ENCODE measurements at regions not wholly inside any gene's neighbourhood (a gene's known extent, or its start where the extent isn't known, plus 50 kb on each side); places are given as distances from the start of the nearest gene placed in this dataset.

DNA sequence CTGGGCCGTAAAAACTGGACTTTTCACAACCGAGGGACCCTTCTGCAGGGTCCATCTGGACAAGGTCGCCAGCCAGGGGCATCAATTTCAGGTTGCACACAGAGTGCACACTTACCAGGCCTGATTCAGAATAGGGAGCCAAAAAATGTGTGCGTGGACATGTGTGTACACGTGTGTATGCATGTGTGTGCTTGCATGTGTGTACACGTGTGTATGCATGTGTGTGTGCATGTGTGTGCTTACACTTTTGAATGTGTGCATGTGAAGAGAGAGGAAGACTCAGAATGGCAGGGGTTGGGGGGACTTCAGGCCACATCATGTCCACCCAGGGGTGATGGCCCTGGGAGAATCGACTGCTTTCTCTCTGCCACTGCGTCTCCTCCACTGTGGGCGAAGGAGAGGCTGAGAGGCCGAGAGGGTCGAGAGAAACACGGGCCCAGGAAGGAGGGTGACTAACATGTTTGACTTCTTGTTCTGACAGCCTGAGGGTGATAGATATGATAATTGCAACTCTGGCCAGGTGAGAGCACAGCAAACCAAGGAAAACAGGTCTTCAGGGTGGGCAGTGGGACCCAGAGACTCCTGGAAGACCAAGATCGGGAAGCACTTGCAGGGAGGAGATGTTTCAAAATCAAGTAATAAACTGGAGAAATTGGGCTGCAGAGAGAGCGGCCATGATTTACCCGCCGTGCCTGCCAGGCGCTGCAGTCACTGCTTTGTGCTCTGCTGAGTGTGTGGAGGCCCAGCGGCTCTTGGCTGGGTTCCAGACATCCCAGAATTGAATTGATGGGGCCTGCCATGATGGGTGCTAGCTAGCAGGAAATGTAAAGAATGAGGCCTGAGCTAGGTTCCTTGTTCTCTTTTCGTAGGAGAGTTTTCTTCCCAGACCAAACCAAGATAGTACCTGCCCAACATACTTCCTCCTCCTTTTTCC, 310.8 kb downstream of the QKI start:
- DNase-seq, result no peak

DNA sequence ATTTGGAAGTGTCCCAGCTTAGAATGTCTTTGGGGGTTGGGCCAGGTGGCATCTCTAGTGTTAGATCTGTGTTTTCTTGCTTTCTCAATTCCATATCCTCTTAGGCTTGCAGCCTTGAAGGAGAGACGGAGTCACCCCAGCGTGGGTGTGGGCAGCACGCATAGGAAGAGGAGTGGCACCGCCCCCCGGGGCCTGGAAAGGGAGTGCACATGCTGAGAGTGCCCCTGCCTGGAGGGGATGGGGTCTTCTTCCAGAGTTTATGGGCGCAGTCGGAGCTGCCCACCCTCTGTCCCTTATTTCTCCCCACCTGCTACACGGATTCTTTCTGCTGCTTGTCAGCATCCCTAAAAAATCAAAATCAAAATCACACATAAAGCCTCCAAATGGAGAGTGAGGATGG, 309.7 kb downstream of the QKI start:
- no peak for DNase-seq

DNA sequence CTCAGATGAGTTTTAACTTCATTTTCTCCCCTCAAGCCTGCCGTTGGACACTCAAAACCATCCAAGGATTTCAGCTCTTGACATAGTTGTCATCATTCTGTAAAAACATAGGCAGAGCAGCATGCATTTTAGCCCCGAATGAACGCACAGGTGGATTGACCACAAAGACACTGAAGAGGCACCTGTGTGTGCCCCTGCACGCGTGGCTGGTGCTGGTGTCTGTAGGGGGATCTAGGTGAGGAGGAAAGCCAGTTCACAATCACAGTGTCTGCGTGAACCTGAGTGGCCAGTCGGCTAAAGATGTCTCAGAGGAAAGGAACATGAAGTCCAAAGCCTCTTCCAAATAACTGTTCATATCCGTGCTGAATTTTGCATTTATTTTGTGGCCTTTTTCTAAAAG, 309.2 kb downstream of the QKI start:
- DNase-seq, result no peak

DNA sequence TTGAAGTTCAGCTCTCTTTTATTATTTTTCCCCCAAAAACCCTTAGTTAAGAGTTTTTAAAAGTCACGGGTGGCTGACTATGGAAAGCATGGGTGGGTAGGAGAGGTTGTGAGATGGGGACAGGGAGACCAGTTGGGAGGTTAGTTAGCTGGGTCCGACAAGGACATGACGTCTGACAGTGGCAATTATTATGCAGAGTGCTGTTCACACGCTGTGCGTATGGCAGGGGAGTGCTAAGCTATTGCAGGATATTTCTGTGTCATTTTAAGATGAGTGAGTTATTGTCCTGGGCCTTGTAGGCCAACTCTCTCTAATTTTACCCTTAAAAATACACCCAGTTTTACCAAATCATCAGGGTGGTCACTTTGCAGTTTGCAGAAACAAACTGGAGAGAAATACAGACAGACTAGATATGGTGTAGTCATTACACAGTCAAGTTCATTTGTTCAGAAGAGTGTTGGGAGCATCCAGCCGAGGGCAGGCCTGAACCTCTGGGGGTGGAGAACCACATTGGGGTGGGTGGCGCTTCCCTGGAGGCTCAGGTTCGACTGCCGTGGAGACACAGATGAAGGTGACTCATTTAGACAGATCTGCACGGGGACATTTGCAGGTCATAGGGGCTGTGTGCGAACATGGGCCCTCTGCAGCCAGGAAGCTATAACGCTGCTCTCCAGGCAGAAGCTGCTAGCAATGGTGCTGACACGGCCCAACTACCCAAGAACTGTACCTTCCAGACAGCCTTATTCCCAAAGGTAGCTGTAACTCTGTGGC, 307.6 kb downstream of the QKI start:
- no peak for DNase-seq

DNA sequence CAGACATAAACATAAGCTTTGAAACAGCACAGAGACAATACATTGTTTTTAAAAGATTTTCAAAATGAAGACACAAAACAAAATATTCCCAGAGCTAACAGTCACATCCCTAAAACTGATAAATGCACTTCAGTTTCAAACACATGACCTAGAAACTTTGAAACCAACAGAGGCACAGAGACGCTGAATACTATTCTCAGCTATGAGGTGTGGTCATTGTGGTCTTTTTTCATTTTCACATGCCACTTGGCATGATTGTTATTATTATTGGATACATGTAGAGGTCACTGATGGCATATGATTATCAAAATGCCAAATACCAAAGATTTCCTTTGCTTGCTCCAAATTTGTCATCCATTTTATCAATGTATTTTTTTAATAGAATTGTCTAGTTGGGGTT, 306.9 kb downstream of the QKI start:
- DNase-seq, result no peak

DNA sequence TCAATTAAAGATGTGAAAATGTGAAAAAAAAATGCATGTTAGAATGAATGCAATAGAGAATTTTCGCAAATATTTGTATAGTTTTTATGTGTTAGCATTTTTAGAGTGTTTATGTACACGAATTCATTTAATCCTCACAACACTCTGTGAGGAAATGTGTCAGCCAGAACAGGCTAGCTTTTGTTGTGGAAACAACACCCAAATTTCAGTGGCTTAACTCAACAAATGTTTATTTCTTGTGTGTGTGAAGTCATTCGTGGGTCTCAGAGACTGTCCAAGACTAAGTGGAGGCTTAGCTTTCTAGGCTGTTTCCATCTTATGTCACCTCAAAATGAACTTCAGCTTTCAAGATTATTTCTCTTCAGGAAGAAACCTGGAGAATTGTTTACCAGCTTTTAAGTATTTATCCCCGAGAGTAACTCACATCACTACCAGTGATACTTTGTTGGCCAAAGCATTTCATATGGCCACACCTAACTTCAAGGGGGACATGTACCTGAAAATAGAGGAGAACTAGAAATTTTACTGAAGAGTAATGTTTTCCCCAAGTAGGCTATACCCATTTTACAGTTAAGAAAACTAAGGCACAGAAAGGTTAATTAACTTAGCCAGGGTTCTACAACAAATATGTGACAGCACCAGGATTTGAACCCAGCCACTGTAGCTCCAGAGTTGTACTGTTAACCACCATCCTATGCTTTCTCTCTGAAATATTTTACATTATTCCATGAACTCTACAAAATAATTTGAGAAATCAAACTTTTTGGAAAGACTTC, 306.1 kb downstream of the QKI start:
- no peak for DNase-seq

DNA sequence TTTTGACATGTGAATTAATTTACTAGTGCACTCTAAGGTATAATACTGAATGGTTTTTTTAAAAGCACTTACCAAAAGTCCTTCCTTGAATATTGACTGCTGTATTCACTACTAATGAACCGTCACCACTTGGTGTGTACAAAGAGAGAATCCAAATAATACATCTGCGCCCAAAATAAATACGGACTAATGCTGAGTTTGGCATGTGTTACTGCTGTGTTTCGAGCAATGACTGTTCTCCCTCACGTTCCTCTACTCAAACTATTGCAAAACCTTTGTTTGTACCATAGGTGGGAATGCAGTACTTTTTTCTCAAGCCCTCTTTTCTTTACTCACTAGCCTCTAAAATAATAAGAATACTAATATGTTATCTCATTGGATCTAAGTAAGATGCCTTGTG, 305.5 kb downstream of the QKI start:
- no peak for DNase-seq

DNA sequence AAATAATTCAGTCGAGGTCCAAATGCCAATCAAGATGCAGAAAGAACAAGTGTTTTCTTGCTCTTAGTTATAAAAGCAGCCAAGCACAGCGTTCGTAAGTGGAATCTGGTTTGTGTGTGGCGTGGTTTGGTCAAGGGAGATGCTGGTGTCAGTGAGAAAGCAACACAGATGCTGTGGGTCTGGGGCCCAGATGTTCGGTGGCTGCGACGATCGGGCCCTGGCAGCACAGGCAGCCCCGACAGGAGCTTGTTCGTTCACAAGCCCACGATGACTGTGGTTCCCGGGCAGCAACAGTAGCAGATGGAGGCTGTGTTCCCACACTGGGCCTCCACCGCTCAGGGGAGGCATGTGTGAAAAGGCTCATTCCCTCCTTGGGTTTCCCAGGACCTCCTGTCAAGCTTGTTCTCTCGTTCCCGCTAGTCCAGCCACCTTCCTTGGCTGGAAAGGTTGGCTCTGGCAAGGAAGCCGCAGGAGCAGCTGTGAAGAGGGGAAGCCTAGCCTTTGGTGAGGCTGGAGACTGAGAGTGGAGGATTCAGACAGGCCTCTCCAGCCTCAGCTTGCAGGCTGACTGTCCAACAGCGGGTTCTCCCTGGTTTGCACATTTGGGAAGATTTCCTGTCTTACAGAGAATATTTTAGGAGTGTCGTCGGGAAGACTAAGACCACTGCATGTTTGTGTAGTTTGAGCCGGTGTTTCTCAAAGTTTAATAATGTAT, 304.7 kb downstream of the QKI start:
- no peak for DNase-seq

DNA sequence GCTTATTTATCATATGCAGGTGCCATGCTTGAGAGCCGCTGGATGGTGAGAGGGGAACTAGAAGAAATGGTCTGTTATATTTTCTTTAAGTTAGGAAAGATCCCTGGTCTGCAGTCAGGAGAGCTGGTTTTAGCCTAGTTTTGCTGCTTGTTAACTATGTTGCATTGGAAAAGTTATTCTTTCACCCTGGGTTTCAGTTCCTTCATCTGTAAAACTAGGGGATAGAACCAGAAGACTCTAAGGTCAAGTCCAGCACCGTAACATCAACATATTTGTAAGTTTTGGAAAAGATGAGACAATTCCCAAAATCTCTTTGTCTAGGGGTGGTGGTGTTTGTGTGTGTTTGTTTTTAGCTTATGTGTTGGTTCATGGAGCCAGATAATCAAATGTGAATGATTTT, 304.0 kb downstream of the QKI start:
- no peak for DNase-seq

DNA sequence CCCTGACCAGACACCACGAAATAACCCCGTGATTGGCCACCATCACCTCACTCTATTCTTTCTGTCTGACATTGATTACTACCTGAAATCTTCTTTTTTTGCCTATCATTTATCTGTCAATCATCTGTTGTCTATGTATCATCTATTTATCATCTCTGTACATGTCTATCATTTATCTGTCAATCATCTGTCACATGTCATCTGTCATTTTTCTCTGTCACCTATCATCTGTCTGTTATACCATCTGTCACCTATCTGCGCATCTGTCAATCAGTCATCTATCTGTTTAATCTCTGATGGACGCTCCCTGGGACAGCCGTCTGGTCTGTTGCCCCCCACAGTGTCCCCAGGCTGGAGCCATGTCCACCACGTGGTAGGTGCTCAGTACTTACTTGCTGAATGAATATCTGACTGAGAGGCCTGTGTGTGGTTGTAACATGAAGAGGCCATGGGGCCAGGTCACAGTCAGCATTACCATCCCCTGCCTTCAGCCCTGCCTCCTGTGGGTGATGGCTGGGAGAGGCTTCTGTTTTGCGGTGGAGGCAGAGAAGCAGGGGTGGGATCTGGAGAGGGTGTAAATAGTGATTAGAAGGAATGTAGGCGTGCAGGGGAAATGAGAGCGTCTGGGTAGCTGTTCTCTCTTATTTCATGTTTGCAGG, 302.7 kb downstream of the QKI start:
- DNase-seq, result no peak

DNA sequence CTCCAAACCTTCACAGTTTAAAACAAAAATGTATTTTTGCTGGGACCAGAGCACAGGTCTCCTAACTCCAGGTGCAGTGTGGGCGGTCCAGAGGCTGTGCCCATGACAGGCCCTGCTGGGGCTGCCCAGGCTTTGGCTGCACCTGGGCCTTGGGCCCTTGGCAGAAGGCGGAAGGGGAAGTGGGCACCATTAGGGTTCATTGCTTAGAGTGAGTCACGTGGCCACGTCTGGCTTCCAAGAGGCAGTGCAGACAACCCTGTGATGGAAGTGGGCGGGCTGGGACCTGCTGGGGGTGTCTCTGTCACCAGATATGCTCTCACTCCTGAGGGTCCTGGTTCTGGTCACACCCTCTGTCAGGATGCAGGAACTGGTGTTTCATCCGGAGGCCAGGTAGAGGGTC, 302.2 kb downstream of the QKI start:
- no peak for DNase-seq

DNA sequence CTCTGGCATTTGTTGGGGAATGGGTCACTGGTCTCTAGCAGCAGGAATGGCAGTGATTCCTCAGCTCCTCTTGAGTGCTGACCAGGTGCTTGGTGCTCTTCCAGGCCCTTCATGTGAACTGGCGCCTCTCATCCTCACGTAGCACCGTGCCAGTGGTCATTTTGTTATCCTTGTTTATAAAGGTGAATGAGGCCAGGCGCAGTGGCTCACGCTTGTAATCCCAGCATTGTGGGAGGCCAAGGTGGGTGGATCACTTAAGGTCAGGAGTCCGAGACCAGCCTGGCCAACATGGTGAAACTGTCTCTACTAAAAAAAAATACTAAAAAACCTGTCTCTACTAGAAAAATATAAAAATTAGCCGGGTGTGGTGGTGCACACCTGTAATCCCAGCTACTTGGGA, 301.3 kb downstream of the QKI start:
- DNase-seq, result no peak

DNA sequence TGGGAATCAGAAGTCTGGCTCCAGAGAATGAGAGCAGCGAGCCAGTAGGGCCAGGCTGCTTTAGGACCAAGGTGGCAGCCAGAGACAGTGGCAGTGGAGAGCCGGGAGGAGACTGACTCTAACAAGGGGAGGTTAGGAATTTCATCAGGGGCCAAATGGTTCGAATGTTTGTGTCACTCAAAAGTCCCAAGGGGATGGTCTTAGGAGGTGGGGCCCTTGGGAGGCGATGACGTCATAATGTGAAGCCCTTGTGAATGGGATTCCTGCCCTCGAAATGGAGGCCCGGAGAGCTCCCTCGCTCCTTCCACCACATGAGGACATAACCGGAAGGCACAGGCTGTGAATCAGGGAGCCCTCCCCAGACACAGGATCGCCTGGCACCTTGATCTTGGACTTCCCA, 299.7 kb downstream of the QKI start:
- DNase-seq, result no peak

DNA sequence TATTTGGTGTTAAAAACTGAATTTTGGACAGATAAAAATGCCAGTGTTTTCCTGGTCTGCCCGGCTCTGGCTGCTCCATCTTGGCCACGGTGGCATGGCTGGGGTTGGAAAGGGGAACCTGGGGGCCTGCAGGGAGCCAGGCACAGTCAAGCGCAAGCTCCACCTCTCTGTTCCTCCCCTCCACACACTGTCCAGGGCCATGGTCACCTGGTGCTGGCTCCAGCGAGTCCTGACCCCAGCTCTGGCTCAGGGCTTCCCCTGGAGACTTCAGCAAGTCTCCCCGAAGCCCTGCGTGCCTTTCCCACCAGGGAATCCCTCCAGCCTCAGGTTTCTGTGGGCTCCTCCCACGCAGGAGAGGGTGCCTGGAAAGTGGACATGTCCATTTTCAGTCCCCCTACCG, 298.5 kb downstream of the QKI start:
- DNase-seq, result no peak

DNA sequence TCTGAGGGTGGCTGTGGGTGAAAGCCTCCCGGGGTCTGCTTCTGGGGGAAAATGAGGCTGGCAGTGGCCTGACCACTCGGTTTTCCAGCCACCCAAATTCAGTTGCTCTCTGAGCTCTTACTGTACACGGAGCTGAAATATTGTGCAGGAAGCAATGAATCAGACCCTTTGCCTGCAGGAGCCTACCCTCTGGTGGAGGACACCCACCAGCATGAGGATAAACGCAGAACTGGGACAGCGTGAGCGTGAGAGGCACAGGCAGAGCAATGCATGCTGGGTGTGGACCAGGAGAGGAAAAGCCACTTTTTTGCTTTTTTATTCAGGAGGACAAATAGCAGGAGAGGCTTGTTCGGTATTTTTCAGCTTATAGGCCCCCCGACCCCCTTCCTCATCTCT, 298.0 kb downstream of the QKI start:
- DNase-seq, result no peak

DNA sequence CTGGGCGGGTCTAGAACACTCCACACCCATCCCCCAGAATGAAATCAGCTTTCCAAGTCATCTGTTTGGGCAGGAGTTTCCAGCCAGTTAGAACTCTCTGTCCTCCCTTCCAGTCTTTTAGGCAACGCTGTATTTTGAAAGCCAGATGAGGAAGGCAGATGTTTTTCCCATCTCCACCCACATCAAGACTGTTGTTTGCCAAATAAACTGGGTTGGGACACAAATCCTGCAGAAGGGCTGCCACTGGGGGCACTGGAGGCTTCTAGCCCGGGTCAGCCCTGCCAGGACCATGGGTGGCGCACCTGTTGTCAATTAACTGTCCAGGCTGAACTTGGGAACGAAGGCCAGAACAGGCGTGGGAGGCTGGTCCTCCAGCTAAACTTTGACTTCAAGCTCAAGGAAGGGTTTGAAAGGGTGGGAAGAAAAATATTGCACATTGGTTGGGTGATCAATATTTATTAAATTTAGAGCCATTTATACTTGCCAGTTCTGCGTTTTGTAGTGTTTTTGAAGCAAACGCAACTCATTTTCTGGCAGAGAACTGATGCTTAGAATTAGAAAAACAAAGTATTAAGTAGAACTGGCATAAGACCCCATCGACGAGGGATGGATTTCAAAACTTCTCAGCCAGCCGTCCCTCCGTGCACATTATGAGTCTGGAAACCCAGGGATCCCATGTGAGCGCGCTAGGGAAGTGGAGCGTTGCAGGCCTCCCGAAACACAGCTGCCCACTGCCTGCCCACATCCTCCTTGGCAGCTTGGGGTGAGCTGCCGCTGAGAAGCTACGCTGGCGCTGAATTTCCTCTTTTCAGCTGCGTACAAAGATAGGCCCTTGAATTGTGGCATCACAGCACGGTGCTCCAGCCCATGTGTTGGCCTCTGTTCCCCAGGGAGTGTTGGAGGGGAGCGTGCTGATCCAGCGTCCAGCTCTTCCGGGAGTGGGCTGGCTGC, 297.4 kb downstream of the QKI start:
- DNase-seq, result peak in 1 of 2 donors; percentile 57

DNA sequence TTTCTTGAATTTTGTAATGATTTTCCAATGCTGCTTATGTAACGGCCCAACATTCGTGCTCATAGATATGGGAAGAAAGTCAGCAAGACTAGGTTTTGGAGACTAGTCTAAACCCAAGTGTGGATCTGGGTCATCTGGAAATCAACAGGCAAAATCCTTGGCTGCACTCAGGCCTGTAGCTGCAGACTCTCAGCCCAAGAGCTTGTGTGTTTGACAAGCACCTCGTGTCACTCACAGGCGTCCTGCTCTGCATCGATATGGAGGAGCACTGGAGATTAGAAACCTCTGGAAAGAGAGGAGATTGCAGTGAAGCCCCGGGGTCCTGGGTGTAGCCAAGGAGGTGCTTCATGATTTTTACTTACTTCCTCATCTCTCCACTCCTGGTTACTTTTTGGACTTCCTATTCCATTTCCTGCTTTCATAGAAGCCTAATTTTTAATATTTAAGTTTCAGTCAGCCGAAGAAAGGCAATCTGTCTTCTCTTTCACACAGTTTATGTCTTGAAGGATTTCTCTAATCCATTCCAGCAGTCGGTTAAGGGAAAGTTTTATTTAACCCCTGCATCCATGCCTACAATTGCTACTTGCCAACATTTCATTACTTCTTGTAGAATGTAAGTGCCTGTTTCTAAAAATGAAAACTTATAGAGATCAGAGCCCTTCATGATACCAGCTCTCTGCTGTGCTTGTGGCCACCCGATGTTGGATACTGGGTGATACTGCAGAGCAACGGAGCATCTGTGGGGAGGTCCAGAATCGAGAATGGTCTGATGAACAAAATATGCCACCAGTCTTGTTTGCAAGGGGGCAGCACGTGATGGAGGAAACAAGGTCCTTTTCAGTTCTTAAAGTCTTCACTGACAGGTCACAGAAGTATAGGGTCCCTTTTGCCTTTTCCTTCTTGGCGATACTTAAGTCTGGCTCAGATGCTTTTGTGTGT, 296.3 kb downstream of the QKI start:
- no peak for DNase-seq

DNA sequence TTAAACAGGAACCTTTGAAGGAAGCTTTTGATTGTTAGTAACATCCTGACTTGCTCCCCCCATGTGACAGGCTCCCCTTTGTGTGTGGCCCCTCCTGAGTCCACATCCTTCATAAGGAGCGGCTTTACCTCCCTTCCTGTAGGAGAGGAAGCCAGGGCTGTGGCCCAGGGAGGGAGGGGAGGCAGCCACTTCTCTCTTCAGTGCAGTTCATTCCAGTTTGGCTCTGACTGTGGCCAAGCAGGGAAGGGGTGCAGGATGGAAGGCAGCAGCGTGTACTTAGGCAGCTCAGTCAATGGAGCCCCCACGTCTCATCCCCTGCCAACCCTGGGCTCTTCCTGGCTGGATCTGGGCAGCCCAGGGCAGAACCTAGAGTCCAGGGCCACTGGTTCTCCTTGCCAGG, 295.2 kb downstream of the QKI start:
- no peak for DNase-seq

DNA sequence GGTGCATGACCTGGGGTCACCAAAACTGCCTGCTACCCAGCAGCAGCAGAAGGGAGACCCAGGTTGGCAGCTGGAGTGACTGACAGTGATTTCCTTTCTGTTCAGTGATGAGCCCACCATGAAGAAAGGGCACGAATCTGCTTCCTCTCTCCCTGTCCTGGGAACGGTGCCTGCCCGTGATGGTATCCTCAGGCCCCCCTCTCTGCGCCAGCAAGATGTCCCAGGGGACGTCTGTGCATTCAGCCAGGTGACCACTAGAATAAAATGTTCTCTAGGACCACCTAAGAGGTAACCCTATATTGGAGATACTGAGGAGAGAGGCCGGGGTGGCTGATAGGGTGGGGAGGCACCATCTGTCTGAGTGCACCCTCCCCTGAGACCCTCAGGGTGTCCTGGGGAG, 294.7 kb downstream of the QKI start:
- DNase-seq, result no peak

DNA sequence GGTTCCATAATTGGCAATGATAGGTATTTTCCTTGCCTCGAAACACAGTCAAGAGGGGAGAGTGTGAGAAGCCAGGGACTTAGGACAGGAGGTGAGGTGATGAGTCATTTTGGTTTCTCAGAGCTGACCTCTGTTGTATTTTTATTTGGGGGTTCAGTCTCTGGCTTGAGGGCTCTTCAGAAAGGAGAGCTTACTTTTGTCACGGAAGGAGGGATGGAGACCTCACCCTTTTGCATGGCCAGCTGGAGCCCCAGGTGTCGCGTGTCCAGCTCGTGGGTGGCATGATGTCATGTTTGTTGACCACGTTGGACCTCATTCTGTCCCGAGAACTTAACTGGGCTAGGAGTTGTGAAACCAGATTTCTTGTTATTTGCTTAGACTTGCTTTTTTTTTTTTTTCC, 293.9 kb downstream of the QKI start:
- no peak for DNase-seq
